Peyer's patch (tissue), 4 donors: ENCODE measurements at regions not wholly inside any gene's neighbourhood (a gene's known extent, or its start where the extent isn't known, plus 50 kb on each side); places are given as distances from the start of the nearest gene placed in this dataset.

Experiments used
- DNase-seq, 3 donors: peaks; one replicate each; pipeline ENCODE4 v3.0.0-alpha.2; 2017 to 2019
- H3K27ac ChIP-seq, 4 donors: fragments of 200-600 bp; sonication (generic); one replicate each; pipeline ENCODE4 v1.5.1; 2016 to 2019
- H3K27me3 ChIP-seq, 2 donors: fragments of 200-600 bp; sonication (generic); one replicate each; pipeline ENCODE4 v1.5.1; 2019
- H3K36me3 ChIP-seq, 3 donors: fragments of 200-600 bp; sonication (generic); one replicate each; pipeline ENCODE4 v1.5.1; 2016 to 2019
- H3K4me1 ChIP-seq, 4 donors: fragments of 200-600 bp; sonication (generic); one replicate each; pipeline ENCODE4 v1.5.1; 2016 to 2019
- H3K4me3 ChIP-seq, 4 donors: fragments of 200-600 bp; sonication (generic); 1 replicate in 3 of 4; 2 replicates in 1 of 4; pipeline ENCODE4 v1.5.1; 2016 to 2019; ENCODE audit warnings: mild to moderate bottlenecking in 1 of 4
- H3K9me3 ChIP-seq, 4 donors: fragments of 200-600 bp; sonication (generic); one replicate each; pipeline ENCODE4 v1.5.1; 2016 to 2019; ENCODE audit warnings: mild to moderate bottlenecking in 1 of 4
- POLR2A ChIP-seq, 2 donors: fragments of 450-650 bp; IDR thresholded peaks; one replicate each; pipeline ENCODE4 v1.5.1; 2017; ENCODE audit warnings: antibody characterized with exemption in 2 of 2, mild to moderate bottlenecking in 2 of 2, moderate library complexity in 2 of 2
- TF ChIP-seq, protein P1 (sequence below), 6 experiments: fragments of 450-650 bp in 4 of 6; fragments of 200-600 bp in 2 of 6; sonication (generic) in 1 of 6; IDR thresholded peaks; one replicate each; pipeline ENCODE4 v1.5.1; 2017 to 2019; ENCODE audit warnings: antibody characterized with exemption in 6 of 6, mild to moderate bottlenecking in 3 of 6, moderate library complexity in 1 of 6

DNA sequence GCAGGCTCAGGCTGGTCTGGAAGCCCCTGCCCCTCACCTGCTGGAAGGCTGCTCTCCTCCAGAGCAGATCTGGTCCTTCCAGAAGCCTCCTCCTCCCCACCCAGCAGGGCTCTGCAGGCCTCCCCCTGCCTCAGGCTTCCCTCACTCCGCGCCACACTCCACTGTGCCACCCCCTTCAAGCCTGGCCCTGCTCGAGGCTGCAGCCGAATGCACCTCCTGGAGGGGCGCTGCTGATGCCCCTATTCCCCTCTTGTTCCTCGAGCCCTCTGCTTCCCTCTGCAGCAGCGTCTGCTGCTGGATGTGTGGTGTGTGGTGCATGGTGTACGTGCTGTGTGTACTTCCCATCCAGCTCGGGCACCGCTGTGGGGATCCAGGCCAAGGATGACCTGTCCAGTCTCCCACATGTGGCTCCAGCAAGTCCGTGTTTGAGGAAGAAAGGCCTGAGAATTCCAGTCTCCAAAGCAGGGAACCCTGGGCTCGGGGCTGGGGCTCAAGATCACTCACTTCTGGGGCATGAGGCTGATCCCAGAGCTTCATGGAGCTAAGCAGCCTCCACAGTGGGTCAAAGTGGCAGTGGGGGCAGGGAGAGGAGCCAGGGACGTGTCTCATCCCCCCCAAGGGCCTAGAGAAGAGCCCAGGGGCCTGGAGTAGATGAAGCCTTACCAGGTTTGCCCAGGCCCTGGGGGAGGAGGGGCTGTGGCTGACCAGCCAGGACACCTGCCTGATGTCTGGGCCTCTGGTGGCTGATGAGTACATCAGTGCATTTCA is 136.0 kb upstream of the C14orf180 start:
- no peaks in the 10 kb centered on the region for H3K4me1 ChIP-seq
- no peak for DNase-seq
- no peak for TF ChIP-seq POLR2A (IDR thresholded peaks at IDR 0.05)
- TF ChIP-seq, protein P1, sequence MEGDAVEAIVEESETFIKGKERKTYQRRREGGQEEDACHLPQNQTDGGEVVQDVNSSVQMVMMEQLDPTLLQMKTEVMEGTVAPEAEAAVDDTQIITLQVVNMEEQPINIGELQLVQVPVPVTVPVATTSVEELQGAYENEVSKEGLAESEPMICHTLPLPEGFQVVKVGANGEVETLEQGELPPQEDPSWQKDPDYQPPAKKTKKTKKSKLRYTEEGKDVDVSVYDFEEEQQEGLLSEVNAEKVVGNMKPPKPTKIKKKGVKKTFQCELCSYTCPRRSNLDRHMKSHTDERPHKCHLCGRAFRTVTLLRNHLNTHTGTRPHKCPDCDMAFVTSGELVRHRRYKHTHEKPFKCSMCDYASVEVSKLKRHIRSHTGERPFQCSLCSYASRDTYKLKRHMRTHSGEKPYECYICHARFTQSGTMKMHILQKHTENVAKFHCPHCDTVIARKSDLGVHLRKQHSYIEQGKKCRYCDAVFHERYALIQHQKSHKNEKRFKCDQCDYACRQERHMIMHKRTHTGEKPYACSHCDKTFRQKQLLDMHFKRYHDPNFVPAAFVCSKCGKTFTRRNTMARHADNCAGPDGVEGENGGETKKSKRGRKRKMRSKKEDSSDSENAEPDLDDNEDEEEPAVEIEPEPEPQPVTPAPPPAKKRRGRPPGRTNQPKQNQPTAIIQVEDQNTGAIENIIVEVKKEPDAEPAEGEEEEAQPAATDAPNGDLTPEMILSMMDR (IDR thresholded peaks at IDR 0.05), result no peak
- no peaks in the 10 kb centered on the region for H3K27me3 ChIP-seq
- H3K4me3 ChIP-seq, result no peak overlapping the region
- no peaks in the 10 kb centered on the region for H3K36me3 ChIP-seq
- H3K9me3 ChIP-seq, result no peaks in the 10 kb centered on the region
- H3K27ac ChIP-seq, result no peak overlapping the region

DNA sequence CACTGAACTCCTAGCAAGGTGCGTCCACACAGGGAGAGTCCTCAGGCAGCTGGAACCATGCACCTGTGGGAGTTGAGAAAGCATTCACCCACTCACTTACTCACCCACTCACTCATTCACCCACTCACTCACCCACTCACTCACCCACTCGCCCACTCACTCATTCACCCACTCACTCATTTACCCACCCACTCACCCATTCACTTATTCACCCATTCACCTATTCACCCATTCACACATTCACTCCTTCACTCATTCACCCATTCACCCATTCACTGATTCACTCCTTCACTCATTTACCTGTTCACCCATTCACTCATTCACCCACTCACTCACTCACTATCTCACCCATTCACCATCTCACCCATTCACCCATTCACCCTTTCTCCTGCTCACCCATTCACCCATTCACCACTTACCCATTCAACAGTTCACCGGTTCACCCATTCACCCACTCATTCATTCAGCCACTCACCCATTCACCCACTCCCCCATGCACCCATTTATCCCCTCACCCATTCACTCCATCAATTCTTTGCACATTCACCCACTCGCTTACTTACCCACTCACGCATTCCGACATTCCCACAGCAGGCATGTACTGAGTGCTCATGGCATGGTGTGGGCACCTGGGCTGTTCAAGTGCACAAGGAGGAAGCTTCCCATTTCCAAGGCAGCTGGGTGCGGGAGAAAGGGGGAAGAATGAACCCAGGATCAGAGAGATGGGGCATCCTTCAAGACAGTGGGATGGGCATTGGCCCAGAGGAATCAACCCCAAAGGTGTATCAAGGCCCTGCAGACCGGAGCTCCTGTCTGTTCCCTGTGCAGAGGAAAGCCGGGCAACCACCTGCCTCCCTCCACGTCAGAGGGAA is 135.2 kb upstream of the C14orf180 start:
- no peaks in the 10 kb centered on the region for H3K27me3 ChIP-seq
- H3K4me1 ChIP-seq, result no peaks in the 10 kb centered on the region
- no peaks in the 10 kb centered on the region for H3K36me3 ChIP-seq
- TF ChIP-seq POLR2A (IDR thresholded peaks at IDR 0.05), result no peak
- TF ChIP-seq, protein P1 (IDR thresholded peaks at IDR 0.05), result no peak
- no peak overlapping the region for H3K27ac ChIP-seq
- H3K9me3 ChIP-seq, result no peaks in the 10 kb centered on the region
- DNase-seq, result peak in 2 of 3 donors; percentile 6 to 18
- no peak overlapping the region for H3K4me3 ChIP-seq

DNA sequence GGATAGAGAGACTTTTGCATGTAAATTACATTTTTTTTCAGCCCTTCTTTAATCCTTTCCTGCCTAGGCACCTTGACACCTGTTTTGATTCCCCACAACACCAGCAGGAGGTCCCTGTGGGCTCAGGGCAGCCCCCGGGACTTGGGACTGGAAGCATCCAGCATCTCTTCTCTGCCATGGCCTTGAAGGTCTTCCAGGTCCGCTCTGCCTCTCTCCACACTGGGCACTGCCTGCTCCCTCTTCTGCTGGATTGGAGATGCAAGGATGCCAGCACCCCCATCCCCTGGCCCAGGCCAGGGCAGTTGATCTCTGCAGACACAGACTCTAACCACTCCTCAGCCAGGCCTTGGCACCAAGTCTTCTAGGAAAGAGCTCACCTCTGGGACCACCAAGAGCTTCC is 134.5 kb upstream of the C14orf180 start:
- Histone ChIP-seq H3K27ac (no peak overlapping the region), H3K4me3 (no peak overlapping the region), H3K9me3 (no peaks in the 10 kb centered on the region), H3K27me3 (no peaks in the 10 kb centered on the region), H3K4me1 (no peaks in the 10 kb centered on the region), H3K36me3 (no peaks in the 10 kb centered on the region)
- peak in 1 of 3 donors; percentile 19 for DNase-seq
- TF ChIP-seq, protein P1 (IDR thresholded peaks at IDR 0.05), result no peak
- TF ChIP-seq POLR2A (IDR thresholded peaks at IDR 0.05), result no peak

DNA sequence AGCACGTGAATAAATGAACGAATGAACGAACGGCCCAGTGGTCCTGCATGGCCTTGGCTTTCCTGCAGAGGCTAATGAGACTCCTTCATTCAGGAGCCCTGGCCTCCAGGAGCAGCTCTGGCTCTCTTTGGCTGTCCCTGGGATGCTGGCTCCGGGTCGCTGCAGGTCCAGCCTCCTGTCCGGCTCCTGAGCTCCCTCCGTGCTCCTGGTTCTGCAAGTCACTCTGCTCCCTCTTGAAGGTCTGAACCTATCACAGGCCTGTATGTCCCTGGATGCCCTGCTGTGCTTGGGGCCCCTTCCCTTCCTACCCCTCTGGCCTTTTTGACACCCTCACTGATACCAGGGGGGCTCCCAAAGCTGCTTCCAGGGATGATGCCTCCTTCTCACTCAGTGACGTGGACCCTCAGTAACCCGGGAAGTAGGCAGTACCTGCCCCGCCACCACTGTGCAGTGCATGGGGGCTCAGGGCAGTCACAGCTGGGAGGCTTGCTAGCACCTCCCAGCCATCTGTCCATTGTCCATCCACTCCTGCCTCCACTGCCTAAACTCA is 133.7 kb upstream of the C14orf180 start:
- DNase-seq, result peak in 2 of 3 donors; percentile 6 to 21
- H3K27me3 ChIP-seq, result no peaks in the 10 kb centered on the region
- no peak overlapping the region for H3K4me3 ChIP-seq
- H3K27ac ChIP-seq, result no peak overlapping the region
- H3K36me3 ChIP-seq, result no peaks in the 10 kb centered on the region
- TF ChIP-seq, protein P1 (IDR thresholded peaks at IDR 0.05), result no peak
- TF ChIP-seq POLR2A (IDR thresholded peaks at IDR 0.05), result no peak
- no peaks in the 10 kb centered on the region for H3K9me3 ChIP-seq
- H3K4me1 ChIP-seq, result no peaks in the 10 kb centered on the region

DNA sequence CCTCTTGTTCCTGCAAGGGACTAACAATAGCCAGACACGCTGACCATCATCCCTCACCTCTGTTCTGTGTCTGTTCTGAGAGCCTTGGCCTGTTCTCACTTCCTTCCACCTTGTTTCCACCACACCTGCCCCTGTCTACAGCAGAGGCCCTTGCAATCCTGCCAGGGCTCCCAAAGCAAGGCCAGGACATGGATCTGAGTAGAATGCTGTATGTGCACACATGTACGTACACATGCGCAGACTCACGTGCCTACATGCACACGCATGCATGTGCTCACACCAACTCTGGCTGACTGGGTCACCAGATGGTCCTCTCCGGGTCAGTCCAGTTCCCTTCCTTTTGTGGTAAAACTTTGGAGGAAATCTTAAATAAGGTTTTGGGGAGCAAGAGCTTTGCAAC is 133.0 kb upstream of the C14orf180 start:
- Histone ChIP-seq H3K9me3 (no peaks in the 10 kb centered on the region), H3K36me3 (no peaks in the 10 kb centered on the region), H3K4me1 (no peaks in the 10 kb centered on the region), H3K27ac (no peak overlapping the region), H3K27me3 (no peaks in the 10 kb centered on the region), H3K4me3 (no peak overlapping the region)
- no peak for TF ChIP-seq POLR2A (IDR thresholded peaks at IDR 0.05)
- TF ChIP-seq, protein P1 (IDR thresholded peaks at IDR 0.05), result no peak
- DNase-seq, result peak in 2 of 3 donors; percentile 1 to 15
